SK-N-SH (cell line): ENCODE measurements at regions not wholly inside any gene's neighbourhood (a gene's known extent, or its start where the extent isn't known, plus 50 kb on each side); places are given as distances from the start of the nearest gene placed in this dataset.

ENCODE experiments used
- CTCF ChIA-PET: fragments of 300-600, 350-600 bp; formaldehyde crosslinking; extraction: SDS; loops from one replicate; lab custom pipeline; 2021; lab: Yijun Ruan, JAX
- POLR2A ChIA-PET: fragments of 350-600 bp; sonication (Branson Sonifier 250); formaldehyde crosslinking; extraction: SDS; loops from one replicate; lab custom pipeline; 2020; ENCODE audit warnings: antibody characterized with exemption, inconsistent platforms; lab: Yijun Ruan, JAX
- DNase-seq: peaks from one replicate; pipeline ENCODE4 v3.0.0; 2012
- H2AFZ ChIP-seq: fragments of 200-600 bp; sonication (generic); 2 replicates; pipeline ENCODE4 v1.8.1; 2016; ENCODE audit warnings: antibody characterized with exemption, mild to moderate bottlenecking, low read depth
- H3F3A ChIP-seq: fragments of 200-600 bp; sonication (generic); replicated peaks from 2 replicates; pipeline ENCODE3; 2016; ENCODE audit warnings: antibody characterized with exemption, mild to moderate bottlenecking; ENCODE audit not compliant: insufficient read depth
- H3K27ac ChIP-seq, 2 experiments: fragments of 200-500 bp in 1 of 2; fragments of 200-600 bp in 1 of 2; sonication (Bioruptor generic) in 1 of 2; sonication (generic), shearing (Covaris generic) in 1 of 2; 2 replicates each; pipeline versions ENCODE4 v1.5.1 to v1.6.1; 2014 to 2016; ENCODE audit warnings: low read depth in 2 of 2, inconsistent platforms in 1 of 2, low read length in 1 of 2, mild to moderate bottlenecking in 1 of 2, mixed read lengths in 1 of 2
- H3K27me3 ChIP-seq: fragments of 200-600 bp; sonication (generic), shearing (Covaris generic); 2 replicates; pipeline ENCODE4 v1.6.1; 2016; ENCODE audit warnings: mixed run types; ENCODE audit not compliant: insufficient read depth
- H3K36me3 ChIP-seq, 2 experiments: fragments of 200-500 bp in 1 of 2; fragments of 200-600 bp in 1 of 2; sonication (Bioruptor generic) in 1 of 2; sonication (generic) in 1 of 2; replicated peaks in 1 of 2; 2 replicates each; pipeline versions ENCODE3 to v1.5.1; 2014 to 2016; ENCODE audit warnings: low read length in 1 of 2, mild to moderate bottlenecking in 1 of 2; ENCODE audit not compliant: insufficient read depth in 2 of 2, control insufficient read depth in 1 of 2
- H3K4me1 ChIP-seq, 2 experiments: fragments of 200-500 bp in 1 of 2; fragments of 200-600 bp in 1 of 2; sonication (Bioruptor generic) in 1 of 2; sonication (generic), shearing (Covaris generic) in 1 of 2; 2 replicates each; pipeline versions ENCODE4 v1.5.1 to v1.6.1; 2014 to 2016; ENCODE audit warnings: low read depth in 1 of 2, low read length in 1 of 2, mixed run types in 1 of 2; ENCODE audit not compliant: insufficient read depth in 2 of 2, control insufficient read depth in 1 of 2
- H3K4me2 ChIP-seq: fragments of 200-600 bp; sonication (generic), shearing (Covaris generic); 2 replicates; pipeline ENCODE4 v1.6.1; 2017; ENCODE audit warnings: mixed run types
- H3K4me3 ChIP-seq, 2 experiments: fragments of 200-500 bp in 1 of 2; fragments of 200-600 bp in 1 of 2; sonication (Bioruptor generic) in 1 of 2; sonication (generic), shearing (Covaris generic) in 1 of 2; 2 replicates each; pipeline versions ENCODE4 v1.5.1 to v1.8.1; 2014 to 2016; ENCODE audit warnings: low read depth in 2 of 2, inconsistent platforms in 1 of 2, low read length in 1 of 2, mild to moderate bottlenecking in 1 of 2, mixed read lengths in 1 of 2, moderate library complexity in 1 of 2
- H3K79me2 ChIP-seq: fragments of 200-600 bp; sonication (generic); 2 replicates; pipeline ENCODE4 v1.8.1; 2017; ENCODE audit warnings: mild to moderate bottlenecking; ENCODE audit not compliant: insufficient read depth
- H3K9ac ChIP-seq: fragments of 200-600 bp; sonication (generic); 2 replicates; pipeline ENCODE4 v1.6.1; 2017; ENCODE audit warnings: mixed run types
- H3K9me2 ChIP-seq: fragments of 200-600 bp; sonication (generic); 2 replicates; pipeline ENCODE4 v1.6.1; 2017; ENCODE audit warnings: mixed run types
- H3K9me3 ChIP-seq: fragments of 200-600 bp; sonication (generic); 2 replicates; pipeline ENCODE4 v1.6.1; 2017; ENCODE audit warnings: mixed run types, mild to moderate bottlenecking, moderate library complexity
- H4K20me1 ChIP-seq: fragments of 200-600 bp; sonication (generic); 2 replicates; pipeline ENCODE4 v1.6.1; 2017; ENCODE audit warnings: mild to moderate bottlenecking, mixed run types; ENCODE audit not compliant: insufficient read depth
- CHD2 ChIP-seq: fragments of 150-350 bp; IDR thresholded peaks from 2 replicates; pipeline ENCODE4 v1.6.1; 2018; ENCODE audit warnings: low read length; ENCODE audit not compliant: partially characterized antibody
- CTCF ChIP-seq: fragments of 200-600 bp; sonication (generic); IDR thresholded peaks from 2 replicates; pipeline ENCODE4 v1.6.1; 2017; ENCODE audit warnings: antibody characterized with exemption, mild to moderate bottlenecking, moderate library complexity
- ELF1 ChIP-seq: IDR thresholded peaks from 2 replicates; pipeline ENCODE4 v1.4.0; 2012
- EP300 ChIP-seq, 2 experiments: IDR thresholded peaks; 2 replicates each; pipeline versions ENCODE4 v1.4.0 to v1.6.1; 2012; ENCODE audit warnings: borderline replicate concordance in 1 of 2, low read depth in 1 of 2, low read length in 1 of 2
- FOXM1 ChIP-seq: IDR thresholded peaks from 2 replicates; pipeline ENCODE4 v1.4.0; 2012; ENCODE audit warnings: low read depth, mild to moderate bottlenecking
- GABPA ChIP-seq: IDR thresholded peaks from 2 replicates; pipeline ENCODE4 v1.4.0; 2012; ENCODE audit warnings: low read depth, mild to moderate bottlenecking
- GATA2 ChIP-seq: sonication (generic); formaldehyde crosslinking; IDR thresholded peaks from 2 replicates; pipeline ENCODE4 v1.5.0; 2020; ENCODE audit warnings: mild to moderate bottlenecking, missing genetic modification reagents
- JUND ChIP-seq: IDR thresholded peaks from 2 replicates; pipeline ENCODE4 v1.4.0; 2012
- MEF2A ChIP-seq: IDR thresholded peaks from 2 replicates; pipeline ENCODE4 v1.4.0; 2012; ENCODE audit warnings: low read depth, borderline replicate concordance
- NFIC ChIP-seq: IDR thresholded peaks from 2 replicates; pipeline ENCODE4 v1.4.0; 2012; ENCODE audit warnings: borderline replicate concordance
- NRF1 ChIP-seq: IDR thresholded peaks from 2 replicates; pipeline ENCODE4 v1.6.1; 2012; ENCODE audit warnings: low read depth, mild to moderate bottlenecking, low read length
- POLR2AphosphoS5 ChIP-seq: IDR thresholded peaks from 2 replicates; pipeline ENCODE4 v1.6.1; 2012; ENCODE audit warnings: low read depth, low read length
- RAD21 ChIP-seq: IDR thresholded peaks from 2 replicates; pipeline ENCODE4 v1.6.1; 2012; ENCODE audit warnings: mild to moderate bottlenecking, low read length
- RFX5 ChIP-seq: IDR thresholded peaks from 2 replicates; pipeline ENCODE4 v1.6.1; 2012; ENCODE audit warnings: mild to moderate bottlenecking, improper control_type of control experiment, low read length
- RXRA ChIP-seq: IDR thresholded peaks from 2 replicates; pipeline ENCODE4 v1.4.0; 2012; ENCODE audit warnings: low read depth, mild to moderate bottlenecking, borderline replicate concordance
- TEAD4 ChIP-seq: IDR thresholded peaks from 2 replicates; pipeline ENCODE4 v1.4.0; 2012; ENCODE audit warnings: mild to moderate bottlenecking, borderline replicate concordance; ENCODE audit not compliant: insufficient read depth
- USF1 ChIP-seq: IDR thresholded peaks from 2 replicates; pipeline ENCODE4 v1.4.0; 2012; ENCODE audit warnings: low read depth, borderline replicate concordance
- ZBTB33 ChIP-seq: IDR thresholded peaks from 2 replicates; pipeline ENCODE4 v1.4.0; 2012; ENCODE audit warnings: low read depth, borderline replicate concordance
- WGBS: methylation state at CpG from one replicate; pipeline ENCODE4 v1.1.6; 2017; ENCODE audit warnings: low lambda C conversion rate; 5-methylcytosine and 5-hydroxymethylcytosine counted together

GRCh38 chr13:82216165-82216564 lies 1666.1 kb downstream of the SLITRK1 start:
- Histone ChIP-seq H3K27me3 (no peaks in the 10 kb centered on the region), H3K27ac (no peak overlapping the region), H3K9me3 (peaks cover 11% of the 10 kb centered on the region), H3K4me3 (no peak overlapping the region)
- DNase-seq: no peak
- no peak for TF ChIP-seq RXRA
- no peak for TF ChIP-seq MEF2A
- TF ChIP-seq RFX5: no peak
- no peak for TF ChIP-seq CTCF
- TF ChIP-seq GATA2 (CRISPR knock-in tag): no peak
- TF ChIP-seq, all 33 proteins: peak for 0
- Histone ChIP-seq H3K36me3 (no peaks in the 10 kb centered on the region), H3K4me1 (no peaks in the 10 kb centered on the region), H3K9ac (no peak overlapping the region), H3K79me2 (no peaks in the 10 kb centered on the region), H4K20me1 (no peaks in the 10 kb centered on the region), H3F3A (no peaks in the 10 kb centered on the region), H3K9me2 (no peaks in the 10 kb centered on the region), H3K4me2 (no peak overlapping the region), H2AFZ (no peak overlapping the region)
- ChIA-PET POLR2A (no interaction called here), CTCF (no interaction called here)
- 0% methylated on average over 1 of the region's 1 CpG for whole genome bisulfite sequencing

GRCh38 chr13:82214341-82214740 lies 1667.9 kb downstream of the SLITRK1 start:
- TF ChIP-seq POLR2AphosphoS5 (no peak), NFIC (no peak)
- CTCF ChIA-PET: no interaction called here

GRCh38 chr13:82206241-82206640 lies 1676.0 kb downstream of the SLITRK1 start:
- POLR2A ChIA-PET: no interaction called here
- Histone ChIP-seq H3F3A (no peaks in the 10 kb centered on the region), H3K36me3 (no peaks in the 10 kb centered on the region), H3K9ac (no peak overlapping the region), H3K4me3 (no peak overlapping the region), H3K4me1 (no peaks in the 10 kb centered on the region), H3K4me2 (no peak overlapping the region), H3K9me3 (no peaks in the 10 kb centered on the region), H3K9me2 (no peaks in the 10 kb centered on the region), H3K27me3 (no peaks in the 10 kb centered on the region), H3K27ac (no peak overlapping the region)
- no peak for DNase-seq
- TF ChIP-seq RXRA (no peak), RAD21 (no peak), GABPA (no peak), CHD2 (no peak), EP300 (IDR thresholded peaks at IDR 0.05; ENCODE audit: borderline replicate concordance in 1 of 2, low read depth in 1 of 2, low read length in 1 of 2) (no peak), USF1 (no peak), JUND (no peak), NRF1 (no peak), ELF1 (no peak), FOXM1 (no peak), ZBTB33 (no peak), POLR2AphosphoS5 (no peak), TEAD4 (no peak)
- TF ChIP-seq, all 33 proteins: peak for 0
- Histone ChIP-seq H2AFZ (no peak overlapping the region), H3K79me2 (no peaks in the 10 kb centered on the region), H4K20me1 (no peaks in the 10 kb centered on the region)
- WGBS: 9% methylated on average over 5 of the region's 6 CpGs
- CTCF ChIA-PET: interaction anchor here (0.8 kb wide), 1 partner anchor 44 kb away, joined by 3 read pairs; no protein-coding TSS in a partner anchor

More at GRCh38 chr13:82214341-82214740, 1667.9 kb downstream of the SLITRK1 start:
- H3K27me3 ChIP-seq: no peaks in the 10 kb centered on the region
- H3K9me2 ChIP-seq: no peaks in the 10 kb centered on the region
- no peak overlapping the region for H3K4me3 ChIP-seq
- H3K79me2 ChIP-seq: no peaks in the 10 kb centered on the region
- no peak overlapping the region for H2AFZ ChIP-seq
- no peaks in the 10 kb centered on the region for H3K36me3 ChIP-seq
- H3K27ac ChIP-seq: no peak overlapping the region
- no peaks in the 10 kb centered on the region for H3F3A ChIP-seq
- H3K4me2 ChIP-seq: no peak overlapping the region
- peaks cover 11% of the 10 kb centered on the region; the same call in 1 of the 2 replicates for H3K9me3 ChIP-seq
- DNase-seq: no peak
- H4K20me1 ChIP-seq: no peaks in the 10 kb centered on the region
- POLR2A ChIA-PET: no interaction called here
- no peak overlapping the region for H3K9ac ChIP-seq
- H3K4me1 ChIP-seq: no peaks in the 10 kb centered on the region
